OCI-LY7 (cell line): ENCODE measurements at regions not wholly inside any gene's neighbourhood (a gene's known extent, or its start where the extent isn't known, plus 50 kb on each side); places are given as distances from the start of the nearest gene placed in this dataset.

Experiments
- BruUV-seq: library from RNA; stranded (reverse); fragments of 400-500 nt; replicated peaks from 2 replicates; lab custom pipeline; 2021; lab: Mats Ljungman, UMichigan
- CTCF ChIA-PET: fragments of 300-600 bp; sonication (Branson Sonifier 250); formaldehyde crosslinking; loops from one replicate; lab custom pipeline; 2022; ENCODE audit warnings: antibody characterized with exemption; ENCODE audit not compliant: unreplicated experiment; lab: Charles Lee
- POLR2A ChIA-PET: fragments of 300-600 bp; sonication (Branson Sonifier 250); formaldehyde crosslinking; loops from one replicate; lab custom pipeline; 2022; ENCODE audit warnings: antibody characterized with exemption; lab: Charles Lee
- DNase-seq: peaks from one replicate; pipeline ENCODE4 v3.0.0-alpha.2; 2015; ENCODE audit warnings: low spot score
- H2AFZ ChIP-seq: fragments of 200-600 bp; sonication (generic), shearing (Covaris generic); 2 replicates; pipeline ENCODE4 v1.6.1; 2014; ENCODE audit warnings: mild to moderate bottlenecking, antibody characterized with exemption, low read length, moderate library complexity
- H3K27ac ChIP-seq: fragments of 200-600 bp; sonication (generic); 2 replicates; pipeline ENCODE4 v1.5.1; 2014; ENCODE audit warnings: mixed run types, low read depth, mild to moderate bottlenecking, moderate library complexity, low read length, inconsistent platforms; ENCODE audit not compliant: poor library complexity, severe bottlenecking
- H3K36me3 ChIP-seq: fragments of 200-600 bp; sonication (generic); 2 replicates; pipeline ENCODE4 v1.6.1; 2014; ENCODE audit warnings: mild to moderate bottlenecking, antibody characterized with exemption, low read length, moderate library complexity, mixed read lengths; ENCODE audit not compliant: insufficient read depth
- H3K4me1 ChIP-seq: fragments of 200-600 bp; sonication (generic); 2 replicates; pipeline ENCODE4 v1.5.1; 2014; ENCODE audit warnings: mild to moderate bottlenecking, low read length; ENCODE audit not compliant: insufficient read depth, poor library complexity, severe bottlenecking
- H3K4me2 ChIP-seq: fragments of 200-600 bp; sonication (generic); 2 replicates; pipeline ENCODE4 v1.6.1; 2014; ENCODE audit warnings: mild to moderate bottlenecking, low read length
- H3K4me3 ChIP-seq: fragments of 200-600 bp; sonication (generic); 2 replicates; pipeline ENCODE4 v1.5.1; 2014; ENCODE audit warnings: mild to moderate bottlenecking, low read depth, low read length; ENCODE audit not compliant: poor library complexity, severe bottlenecking
- H3K79me2 ChIP-seq: fragments of 200-600 bp; sonication (generic); 2 replicates; pipeline ENCODE4 v1.6.1; 2016; ENCODE audit warnings: low read depth, mild to moderate bottlenecking, low read length, moderate library complexity, mixed read lengths; ENCODE audit not compliant: insufficient read depth
- H3K9me2 ChIP-seq: fragments of 200-600 bp; sonication (generic); 2 replicates; pipeline ENCODE4 v1.6.1; 2016; ENCODE audit warnings: mild to moderate bottlenecking, low read length, mixed read lengths; ENCODE audit not compliant: insufficient read depth
- H3K9me3 ChIP-seq: fragments of 200-600 bp; sonication (generic); 2 replicates; pipeline ENCODE4 v1.6.1; 2014; ENCODE audit warnings: mild to moderate bottlenecking, mixed run types, low read length, mixed read lengths
- H4K20me1 ChIP-seq: fragments of 200-600 bp; sonication (generic); 2 replicates; pipeline ENCODE4 v1.6.1; 2014; ENCODE audit warnings: mild to moderate bottlenecking, antibody characterized with exemption, low read length, moderate library complexity, mixed read lengths; ENCODE audit not compliant: insufficient read depth
- EZH2phosphoT487 ChIP-seq: fragments of 200-600 bp; sonication (generic); IDR thresholded peaks from 2 replicates; pipeline ENCODE4 v1.6.1; 2018; ENCODE audit warnings: low read depth, borderline replicate concordance, mild to moderate bottlenecking, mixed run types, antibody characterized with exemption, low read length, moderate library complexity, mixed read lengths
- intact Hi-C: fragments of 100-400 bp; cut with micrococcal nuclease; formaldehyde crosslinking; loops from one replicate; pipeline ENCODE4 v1.10.0; 2022; ENCODE audit not compliant: unreplicated experiment
- TF ChIP-seq, protein P1 (sequence below): fragments of 200-600 bp; sonication (generic); conservative IDR thresholded peaks from 2 replicates; pipeline ENCODE4 v1.5.1; 2014; ENCODE audit warnings: mild to moderate bottlenecking, antibody characterized with exemption, low read length, moderate library complexity, mixed read lengths

DNA sequence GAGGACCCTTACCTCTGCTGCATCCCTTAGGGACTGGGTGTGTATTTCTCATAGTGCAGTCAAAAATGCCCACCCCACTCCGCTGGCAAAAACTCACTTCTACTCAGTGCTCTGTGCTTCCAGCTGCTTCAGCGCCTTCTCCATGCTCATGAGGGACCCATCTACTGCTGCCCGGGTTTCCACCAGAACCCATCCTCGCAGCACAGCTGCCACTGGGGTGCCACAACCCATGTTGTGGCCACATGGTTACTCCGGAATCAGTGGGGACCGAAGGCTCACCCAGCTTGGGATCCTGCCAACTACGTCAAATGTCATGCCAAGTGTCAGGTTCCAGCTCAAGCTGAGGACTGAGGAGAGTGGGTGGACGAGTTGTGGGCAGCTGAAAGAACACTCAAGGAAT lies 774.2 kb upstream of the EYS start:
- POLR2A ChIA-PET = interaction anchor here (1.2 kb wide), 1 partner anchor 41 kb away, joined by 3 read pairs; no protein-coding TSS in a partner anchor
- Histone ChIP-seq H3K27ac (no peak overlapping the region), H3K4me1 (no peaks in the 10 kb centered on the region), H3K4me3 (no peak overlapping the region), H2AFZ (no peak overlapping the region), H3K36me3 (no peaks in the 10 kb centered on the region), H3K79me2 (no peaks in the 10 kb centered on the region), H4K20me1 (no peaks in the 10 kb centered on the region), H3K9me3 (no peaks in the 10 kb centered on the region), H3K9me2 (no peaks in the 10 kb centered on the region), H3K4me2 (no peak overlapping the region)
- CTCF ChIA-PET = no interaction called here
- TF ChIP-seq, protein P1, sequence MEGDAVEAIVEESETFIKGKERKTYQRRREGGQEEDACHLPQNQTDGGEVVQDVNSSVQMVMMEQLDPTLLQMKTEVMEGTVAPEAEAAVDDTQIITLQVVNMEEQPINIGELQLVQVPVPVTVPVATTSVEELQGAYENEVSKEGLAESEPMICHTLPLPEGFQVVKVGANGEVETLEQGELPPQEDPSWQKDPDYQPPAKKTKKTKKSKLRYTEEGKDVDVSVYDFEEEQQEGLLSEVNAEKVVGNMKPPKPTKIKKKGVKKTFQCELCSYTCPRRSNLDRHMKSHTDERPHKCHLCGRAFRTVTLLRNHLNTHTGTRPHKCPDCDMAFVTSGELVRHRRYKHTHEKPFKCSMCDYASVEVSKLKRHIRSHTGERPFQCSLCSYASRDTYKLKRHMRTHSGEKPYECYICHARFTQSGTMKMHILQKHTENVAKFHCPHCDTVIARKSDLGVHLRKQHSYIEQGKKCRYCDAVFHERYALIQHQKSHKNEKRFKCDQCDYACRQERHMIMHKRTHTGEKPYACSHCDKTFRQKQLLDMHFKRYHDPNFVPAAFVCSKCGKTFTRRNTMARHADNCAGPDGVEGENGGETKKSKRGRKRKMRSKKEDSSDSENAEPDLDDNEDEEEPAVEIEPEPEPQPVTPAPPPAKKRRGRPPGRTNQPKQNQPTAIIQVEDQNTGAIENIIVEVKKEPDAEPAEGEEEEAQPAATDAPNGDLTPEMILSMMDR = no peak
- TF ChIP-seq EZH2phosphoT487 = no peak
- no TSS peak for BruUV-seq
- intact Hi-C loops = no loop called here
- DNase-seq = no peak

DNA sequence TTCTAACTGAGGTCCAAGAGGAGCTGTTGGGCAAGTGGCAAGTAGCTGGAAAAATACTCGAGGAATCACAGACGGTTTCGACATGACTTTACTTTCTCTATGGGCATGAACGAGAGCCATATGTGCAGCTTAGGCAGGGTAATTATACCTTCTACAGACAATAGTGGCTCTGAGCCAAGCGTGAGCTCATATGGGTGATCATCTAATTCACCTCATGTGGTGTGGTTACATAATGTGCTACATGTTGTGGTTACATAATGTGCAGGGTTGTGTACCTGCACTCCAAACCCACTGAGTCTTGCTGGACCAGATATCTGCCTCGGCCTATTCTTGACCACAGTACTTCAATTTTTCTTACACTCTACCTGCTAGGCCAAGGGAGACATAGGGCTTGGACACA lies 771.7 kb upstream of the EYS start:
- Histone ChIP-seq H3K9me2 (no peaks in the 10 kb centered on the region), H2AFZ (no peak overlapping the region), H3K4me1 (no peaks in the 10 kb centered on the region), H3K4me3 (no peak overlapping the region), H3K79me2 (no peaks in the 10 kb centered on the region), H4K20me1 (no peaks in the 10 kb centered on the region), H3K9me3 (no peaks in the 10 kb centered on the region), H3K36me3 (no peaks in the 10 kb centered on the region), H3K27ac (no peak overlapping the region), H3K4me2 (no peak overlapping the region)
- TF ChIP-seq EZH2phosphoT487 = no peak
- TF ChIP-seq, protein P1 = no peak
- no peak for DNase-seq
- intact Hi-C loops = no loop called here
- CTCF ChIA-PET = no interaction called here
- POLR2A ChIA-PET = no interaction called here
- no TSS peak for BruUV-seq

DNA sequence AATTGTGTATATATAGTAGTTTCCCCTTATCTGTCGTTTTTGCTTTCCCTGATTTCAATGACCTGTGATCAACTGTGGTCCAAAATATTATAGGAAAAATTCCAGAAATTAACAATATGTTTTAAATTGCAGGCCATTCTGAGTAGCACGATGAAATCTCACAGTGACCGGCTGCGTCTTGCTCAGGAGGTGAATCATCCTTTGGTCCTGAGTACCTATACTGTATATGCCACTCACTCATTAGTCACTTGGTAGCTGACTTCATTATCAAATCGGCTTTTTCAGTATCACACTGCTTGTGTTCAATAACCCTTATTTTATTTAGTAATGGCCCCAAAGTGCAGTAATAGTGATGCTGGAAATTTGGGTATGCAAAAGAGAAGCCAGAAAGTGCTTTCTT lies 728.3 kb upstream of the EYS start:
- Histone ChIP-seq H3K36me3 (no peaks in the 10 kb centered on the region), H2AFZ (no peak overlapping the region), H3K4me1 (no peaks in the 10 kb centered on the region), H3K4me2 (no peak overlapping the region), H3K4me3 (no peak overlapping the region), H3K9me3 (no peaks in the 10 kb centered on the region), H3K9me2 (no peaks in the 10 kb centered on the region), H3K27ac (no peak overlapping the region), H4K20me1 (no peaks in the 10 kb centered on the region), H3K79me2 (no peaks in the 10 kb centered on the region)
- no peak for DNase-seq
- intact Hi-C loops = no loop called here
- ChIA-PET POLR2A (no interaction called here), CTCF (no interaction called here)
- BruUV-seq = no TSS peak
- TF ChIP-seq, protein P1 = no peak
- TF ChIP-seq EZH2phosphoT487 = no peak
